ENCODE measurements at regions not wholly inside any gene's neighbourhood (a gene's known extent, or its start where the extent isn't known, plus 50 kb on each side); places are given as distances from the start of the nearest gene placed in this dataset.

GRCh38 chr6:129759796-129760605, 50.0 kb upstream of the ARHGAP18 start:
- Histone ChIP-seq H3K9me3 (no peaks in the 10 kb centered on the region), H3K27ac (ENCODE audit: low read depth in 2 of 2, low read length in 1 of 2) (peak overlapping the region in 1 of 2 experiments; percentile 1; a peak in 1 of 4 replicates), H2AFZ (ENCODE audit: low read depth) (no peak overlapping the region; the same call in 1 of the 2 replicates), H4K20me1 (ENCODE audit: insufficient read depth) (no peaks in the 10 kb centered on the region), H3K36me3 (replicated peaks in 1 of 2; ENCODE audit: control insufficient read depth in 1 of 2, insufficient read depth in 2 of 2, low read length in 1 of 2) (no peaks in the 10 kb centered on the region), H3K4me2 (no peak overlapping the region), H3F3A (replicated peaks; ENCODE audit: insufficient read depth) (peaks cover 6% of the 10 kb centered on the region), H3K27me3 (ENCODE audit: insufficient read depth) (no peaks in the 10 kb centered on the region), H3K9ac (no peak overlapping the region), H3K9me2 (no peaks in the 10 kb centered on the region), H3K4me3 (ENCODE audit: low read depth in 2 of 2, low read length in 1 of 2) (no peak overlapping the region), H3K4me1 (ENCODE audit: control insufficient read depth in 1 of 2, insufficient read depth in 2 of 2, low read depth in 1 of 2, low read length in 1 of 2) (peaks cover 0 to 4% of the 10 kb centered on the region in 2 experiments; a peak in 1 of 4 replicates), H3K79me2 (ENCODE audit: insufficient read depth) (no peaks in the 10 kb centered on the region)
- ChIA-PET POLR2A (no interaction called here), CTCF (interaction anchor here (1.4 to 2.6 kb wide), 2 partner anchors 15 to 162 kb away, joined by 6 to 11 read pairs; no protein-coding TSS in a partner anchor)
- DNase-seq, result no peak
- WGBS (ENCODE audit: low lambda C conversion rate), result 60% methylated on average over 6 of the region's 6 CpGs
- TF ChIP-seq GABPA (IDR thresholded peaks at IDR 0.05; ENCODE audit: low read depth), result no peak
- TF ChIP-seq POLR2AphosphoS5 (IDR thresholded peaks at IDR 0.05; ENCODE audit: low read depth, low read length), result no peak
- no peak for TF ChIP-seq FOXM1 (IDR thresholded peaks at IDR 0.05; ENCODE audit: low read depth)
- no peak for TF ChIP-seq ELF1 (IDR thresholded peaks at IDR 0.05)
- TF ChIP-seq PBX3 (IDR thresholded peaks at IDR 0.05), result no peak
- TF ChIP-seq USF2 (IDR thresholded peaks at IDR 0.05; ENCODE audit: borderline replicate concordance, low read depth, low read length), result no peak
- TF ChIP-seq SMC3 (IDR thresholded peaks at IDR 0.05; ENCODE audit: low read depth, low read length), result no peak
- TF ChIP-seq SIN3A (IDR thresholded peaks at IDR 0.05; ENCODE audit: borderline replicate concordance, low read depth, low read length), result no peak
- TF ChIP-seq RCOR1 (IDR thresholded peaks at IDR 0.05; ENCODE audit: low read length), result no peak
- TF ChIP-seq TEAD4 (IDR thresholded peaks at IDR 0.05; ENCODE audit: borderline replicate concordance, insufficient read depth), result no peak
- TF ChIP-seq MXI1 (IDR thresholded peaks at IDR 0.05; ENCODE audit: low read depth, low read length), result no peak
- no peak for TF ChIP-seq CHD2 (IDR thresholded peaks at IDR 0.05; ENCODE audit: low read length, partially characterized antibody)
- TF ChIP-seq NFIC (IDR thresholded peaks at IDR 0.05; ENCODE audit: borderline replicate concordance), result no peak
- TF ChIP-seq IRF3 (IDR thresholded peaks at IDR 0.05; ENCODE audit: low read depth, low read length), result no peak
